ENCODE measurements at regions not wholly inside any gene's neighbourhood (a gene's known extent, or its start where the extent isn't known, plus 50 kb on each side); places are given as distances from the start of the nearest gene placed in this dataset.

DNA sequence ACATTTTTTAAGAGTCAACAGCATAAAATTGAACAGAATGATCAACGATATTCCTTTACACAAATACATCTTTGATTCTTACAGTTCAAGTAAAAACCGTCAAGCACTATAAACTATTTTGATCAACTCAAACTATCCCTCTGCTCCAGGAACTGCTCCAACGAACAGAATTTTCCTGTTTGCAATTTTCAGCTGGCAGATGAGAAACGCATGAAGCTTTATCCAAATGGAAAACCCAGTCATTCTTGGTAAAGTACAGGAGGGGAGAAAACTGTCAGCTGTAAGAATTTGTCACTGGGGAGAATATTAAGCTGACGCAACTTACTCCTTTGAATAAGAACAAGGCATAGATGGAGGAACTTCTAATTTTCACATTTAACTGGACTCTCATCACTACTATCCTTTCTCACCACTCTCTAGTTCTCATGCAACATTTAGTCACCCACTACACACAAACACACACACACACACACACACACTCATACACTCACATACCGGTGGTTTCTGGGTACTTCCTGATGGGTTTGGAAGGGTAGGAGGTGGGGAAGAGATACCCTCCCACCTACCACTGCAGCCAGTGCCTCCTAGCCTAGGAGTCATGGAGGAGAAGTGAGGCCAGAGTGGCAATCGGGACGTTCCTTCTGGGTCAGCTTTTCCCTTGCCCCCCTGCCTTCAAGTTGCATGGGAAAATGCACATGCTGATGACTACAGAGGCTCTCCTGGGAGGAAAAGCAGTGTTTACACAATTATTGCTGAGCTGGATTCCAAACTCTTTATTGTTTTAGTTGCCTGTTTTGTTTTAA, 54.0 kb upstream of the SPATS2L start:
- H2AFZ ChIP-seq (replicated peaks): peak overlapping the region; percentile 27
- H3K4me2 ChIP-seq: no peak overlapping the region
- Mint-ChIP-seq H3K36me3 (no peaks in the 10 kb centered on the region), H3K27ac (no peak overlapping the region), H3K4me1 (no peaks in the 10 kb centered on the region), H3K27me3 (ENCODE audit: insufficient read depth, low read depth) (peaks cover 3% of the 10 kb centered on the region), H3K4me3 (no peak overlapping the region), H3K9me3 (no peaks in the 10 kb centered on the region)
- no peaks in the 10 kb centered on the region for H3K36me3 ChIP-seq
- no peaks in the 10 kb centered on the region for H4K20me1 ChIP-seq (ENCODE audit: low read depth)
- TF ChIP-seq EZH2phosphoT487 (IDR thresholded peaks at IDR 0.05) (no peak), EZH2 (IDR thresholded peaks at IDR 0.05) (no peak)
- TF ChIP-seq, protein P1, sequence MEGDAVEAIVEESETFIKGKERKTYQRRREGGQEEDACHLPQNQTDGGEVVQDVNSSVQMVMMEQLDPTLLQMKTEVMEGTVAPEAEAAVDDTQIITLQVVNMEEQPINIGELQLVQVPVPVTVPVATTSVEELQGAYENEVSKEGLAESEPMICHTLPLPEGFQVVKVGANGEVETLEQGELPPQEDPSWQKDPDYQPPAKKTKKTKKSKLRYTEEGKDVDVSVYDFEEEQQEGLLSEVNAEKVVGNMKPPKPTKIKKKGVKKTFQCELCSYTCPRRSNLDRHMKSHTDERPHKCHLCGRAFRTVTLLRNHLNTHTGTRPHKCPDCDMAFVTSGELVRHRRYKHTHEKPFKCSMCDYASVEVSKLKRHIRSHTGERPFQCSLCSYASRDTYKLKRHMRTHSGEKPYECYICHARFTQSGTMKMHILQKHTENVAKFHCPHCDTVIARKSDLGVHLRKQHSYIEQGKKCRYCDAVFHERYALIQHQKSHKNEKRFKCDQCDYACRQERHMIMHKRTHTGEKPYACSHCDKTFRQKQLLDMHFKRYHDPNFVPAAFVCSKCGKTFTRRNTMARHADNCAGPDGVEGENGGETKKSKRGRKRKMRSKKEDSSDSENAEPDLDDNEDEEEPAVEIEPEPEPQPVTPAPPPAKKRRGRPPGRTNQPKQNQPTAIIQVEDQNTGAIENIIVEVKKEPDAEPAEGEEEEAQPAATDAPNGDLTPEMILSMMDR (IDR thresholded peaks at IDR 0.05): no peak
- no peak overlapping the region for H3K27ac ChIP-seq
- no peaks in the 10 kb centered on the region for H3F3A ChIP-seq (ENCODE audit: low read depth)
- DNase-seq (ENCODE audit: low spot score): no peak
- H3K9me3 ChIP-seq (ENCODE audit: low read depth): no peaks in the 10 kb centered on the region
- no peak overlapping the region for H3K4me3 ChIP-seq
- no peak overlapping the region for H3K9ac ChIP-seq
- H3K4me1 ChIP-seq: no peaks in the 10 kb centered on the region
- no peaks in the 10 kb centered on the region for H3K79me2 ChIP-seq (ENCODE audit: low read depth)
- no peaks in the 10 kb centered on the region for H3K27me3 ChIP-seq

DNA sequence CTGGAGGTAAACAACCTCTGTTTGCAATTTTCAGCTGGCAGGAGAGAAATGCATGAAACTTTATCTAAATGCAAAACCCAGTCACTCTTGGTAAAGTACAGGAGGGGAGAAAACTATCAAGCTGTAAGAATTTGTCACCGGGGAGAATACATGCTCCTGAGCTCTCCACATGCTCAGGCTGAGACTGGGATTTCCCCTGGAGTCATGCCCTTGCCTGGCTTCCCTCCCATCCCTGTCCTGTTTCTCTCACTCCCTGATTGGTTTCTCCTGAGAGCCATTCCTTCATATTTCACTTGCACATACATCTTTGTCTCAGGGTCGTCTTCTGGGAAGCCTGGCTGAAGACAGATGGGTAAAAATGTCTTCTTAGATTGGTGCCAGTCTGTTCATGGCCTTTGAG, 52.9 kb upstream of the SPATS2L start:
- Histone ChIP-seq H3K4me2 (no peak overlapping the region), H3K9me3 (ENCODE audit: low read depth) (no peaks in the 10 kb centered on the region), H3K36me3 (no peaks in the 10 kb centered on the region), H3K27me3 (no peaks in the 10 kb centered on the region), H3K79me2 (ENCODE audit: low read depth) (no peaks in the 10 kb centered on the region), H3F3A (ENCODE audit: low read depth) (no peaks in the 10 kb centered on the region), H4K20me1 (ENCODE audit: low read depth) (no peaks in the 10 kb centered on the region), H3K27ac (no peak overlapping the region), H3K9ac (no peak overlapping the region), H3K4me3 (no peak overlapping the region), H2AFZ (replicated peaks) (no peak overlapping the region), H3K4me1 (no peaks in the 10 kb centered on the region)
- H3K36me3 Mint-ChIP-seq: no peaks in the 10 kb centered on the region
- no peak for TF ChIP-seq EZH2 (IDR thresholded peaks at IDR 0.05)
- TF ChIP-seq, protein P1 (IDR thresholded peaks at IDR 0.05): no peak
- TF ChIP-seq EZH2phosphoT487 (IDR thresholded peaks at IDR 0.05): no peak
- no peak overlapping the region for H3K27ac Mint-ChIP-seq
- peaks cover 6% of the 10 kb centered on the region for H3K27me3 Mint-ChIP-seq (ENCODE audit: insufficient read depth, low read depth)
- no peak overlapping the region for H3K4me3 Mint-ChIP-seq
- DNase-seq (ENCODE audit: low spot score): no peak
- no peaks in the 10 kb centered on the region for H3K4me1 Mint-ChIP-seq
- H3K9me3 Mint-ChIP-seq: no peaks in the 10 kb centered on the region

- Histone ChIP-seq H3K9me3 (ENCODE audit: low read depth) (no peaks in the 10 kb centered on the region), H3F3A (ENCODE audit: low read depth) (no peaks in the 10 kb centered on the region), H3K9ac (no peak overlapping the region), H3K79me2 (ENCODE audit: low read depth) (no peaks in the 10 kb centered on the region), H3K4me1 (no peaks in the 10 kb centered on the region), H2AFZ (replicated peaks) (no peak overlapping the region), H3K36me3 (no peaks in the 10 kb centered on the region), H3K4me2 (no peak overlapping the region), H4K20me1 (ENCODE audit: low read depth) (no peaks in the 10 kb centered on the region), H3K27me3 (no peaks in the 10 kb centered on the region), H3K27ac (no peak overlapping the region), H3K4me3 (no peak overlapping the region)
- Mint-ChIP-seq H3K27ac (no peak overlapping the region), H3K4me1 (no peaks in the 10 kb centered on the region), H3K36me3 (no peaks in the 10 kb centered on the region), H3K27me3 (ENCODE audit: insufficient read depth, low read depth) (peaks cover 6% of the 10 kb centered on the region), H3K9me3 (no peaks in the 10 kb centered on the region), H3K4me3 (no peak overlapping the region)
- no peak for DNase-seq (ENCODE audit: low spot score)
- TF ChIP-seq, protein P1 (IDR thresholded peaks at IDR 0.05): no peak
- TF ChIP-seq EZH2 (IDR thresholded peaks at IDR 0.05): no peak
- no peak for TF ChIP-seq EZH2phosphoT487 (IDR thresholded peaks at IDR 0.05)
Measured at GRCh38 chr2:200254773-200255172, 51.7 kb upstream of the SPATS2L start.
